HL-60/S4 (cell line): ENCODE measurements at regions not wholly inside any gene's neighbourhood (a gene's known extent, or its start where the extent isn't known, plus 50 kb on each side); places are given as distances from the start of the nearest gene placed in this dataset.

Experiments used
- in situ Hi-C: fragments of 300-500 bp; cut with MboI; formaldehyde crosslinking; loops from 2 replicates; pipeline ENCODE4 v1.14.3; 2022; ENCODE audit warnings: low sequenced_read_pairs

- in situ Hi-C loops = loop anchor here (25.0 kb wide), 1 partner anchor 732 kb away; no protein-coding TSS in a partner anchor
These were observed 100.5 kb downstream of the PALM2AKAP2 start for GRCh38 chr9:109880276-109881169.

- in situ Hi-C loops = loop anchor here (25.0 kb wide), 1 partner anchor 729 kb away; no protein-coding TSS in a partner anchor
These were observed 103.6 kb downstream of the PALM2AKAP2 start for GRCh38 chr9:109883623-109884022.

DNA sequence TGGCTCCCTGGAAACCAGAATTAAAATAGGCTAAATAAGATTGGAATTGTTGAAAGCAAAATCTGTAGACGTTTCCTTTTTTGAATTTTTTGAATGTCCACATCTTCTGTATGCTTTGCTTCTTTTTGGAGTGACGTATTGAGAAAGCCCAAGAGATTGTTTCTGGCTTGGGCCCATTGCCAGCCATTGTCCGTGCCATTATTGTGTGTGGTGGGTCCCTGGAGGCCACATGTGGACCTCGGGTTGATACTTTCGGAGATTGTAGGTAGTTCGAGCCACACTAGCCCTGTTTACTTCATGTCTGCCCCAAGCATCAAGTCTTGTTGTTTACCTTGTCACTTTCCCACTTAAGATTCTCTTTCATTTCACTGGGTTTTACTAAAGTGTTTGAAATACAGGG lies 106.0 kb downstream of the PALM2AKAP2 start:
- in situ Hi-C loops = loop anchor here (25.0 kb wide), 1 partner anchor 726 kb away; no protein-coding TSS in a partner anchor

DNA sequence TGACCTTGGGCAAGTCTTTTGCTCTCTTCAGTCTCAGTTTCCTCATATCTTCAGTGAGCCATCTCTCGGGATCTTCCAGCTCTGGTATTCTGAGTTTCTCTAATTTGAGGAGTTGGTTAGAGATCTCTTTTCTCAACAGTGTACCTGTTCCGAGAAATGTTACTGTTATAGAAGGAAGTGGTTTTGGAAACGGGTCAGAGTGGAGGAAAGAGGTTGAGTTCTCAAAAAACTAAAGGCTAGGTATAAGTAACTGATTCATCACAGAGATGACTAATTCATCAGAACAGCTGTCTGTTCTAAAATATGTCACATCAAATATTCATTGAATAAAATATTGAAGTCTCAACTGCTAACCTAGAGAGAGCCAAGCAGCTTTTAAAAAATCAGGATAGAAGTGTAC lies 106.6 kb downstream of the PALM2AKAP2 start:
- in situ Hi-C loops = loop anchor here (25.0 kb wide), 1 partner anchor 726 kb away; no protein-coding TSS in a partner anchor

- in situ Hi-C loops = loop anchor here (25.0 kb wide), 1 partner anchor 725 kb away; no protein-coding TSS in a partner anchor
These were observed 107.1 kb downstream of the PALM2AKAP2 start for GRCh38 chr9:109887079-109887478.

DNA sequence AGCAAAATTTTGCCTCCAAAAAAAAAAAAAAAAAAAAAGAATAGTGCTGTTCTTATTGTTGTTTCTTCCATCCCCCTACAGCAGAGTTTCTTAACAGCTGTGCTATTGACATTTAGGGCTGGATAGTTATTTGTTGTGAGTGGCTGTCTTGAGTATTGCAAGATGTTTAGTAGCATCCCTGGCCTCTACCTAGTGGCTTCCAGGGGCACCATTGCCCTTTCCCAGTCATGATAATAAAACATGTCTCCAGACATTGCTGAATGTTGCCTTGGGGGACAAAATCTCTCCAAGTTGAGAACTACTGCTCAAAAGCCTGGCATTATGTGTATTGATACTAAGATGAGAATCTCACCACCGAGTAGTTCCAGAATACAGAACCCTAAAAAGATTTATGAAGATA lies 108.7 kb downstream of the PALM2AKAP2 start:
- in situ Hi-C loops = loop anchor here (25.0 kb wide), 1 partner anchor 724 kb away; no protein-coding TSS in a partner anchor

DNA sequence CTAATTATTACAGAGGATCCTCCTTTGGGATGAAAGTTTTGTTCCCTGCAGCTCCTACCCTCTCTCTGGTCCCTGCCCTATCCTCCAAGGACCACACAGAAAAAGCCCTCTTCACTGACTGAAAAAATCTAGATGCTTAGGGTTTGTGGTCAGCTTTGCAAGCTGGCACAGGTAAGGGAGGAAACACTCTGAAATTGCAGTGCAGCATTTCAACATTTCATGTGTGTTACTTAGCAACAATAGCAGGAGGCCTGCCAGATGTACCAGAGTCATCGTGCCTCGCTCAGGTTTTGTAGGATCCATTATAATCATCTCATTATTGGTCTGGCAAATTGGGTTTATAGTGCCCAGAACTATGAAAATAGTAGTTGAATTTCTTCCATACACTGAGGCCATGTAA lies 109.5 kb downstream of the PALM2AKAP2 start:
- in situ Hi-C loops = loop anchor here (25.0 kb wide), 1 partner anchor 723 kb away; no protein-coding TSS in a partner anchor

GRCh38 chr9:109893241-109893640 lies 113.2 kb downstream of the PALM2AKAP2 start:
- in situ Hi-C loops = loop anchor here (25.0 kb wide), 1 partner anchor 719 kb away; no protein-coding TSS in a partner anchor

DNA sequence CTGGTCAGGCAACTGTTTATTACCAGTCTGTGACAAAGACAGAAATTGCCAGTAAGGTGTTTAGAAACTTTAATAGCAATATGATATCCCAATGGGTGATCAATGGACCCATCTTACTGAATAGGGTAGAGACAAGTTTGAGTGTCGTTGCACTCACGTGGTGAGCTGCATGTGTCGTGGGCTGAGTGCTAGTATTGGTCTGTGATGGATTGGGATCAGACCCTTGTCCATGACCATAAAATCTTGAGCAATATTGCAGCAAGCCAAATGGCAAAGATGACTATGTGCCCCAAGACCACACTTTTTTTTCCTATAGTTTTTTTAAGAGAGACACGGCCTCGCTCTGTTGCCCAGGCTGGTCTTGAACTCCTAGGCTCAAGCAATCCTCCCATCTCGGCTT lies 114.5 kb downstream of the PALM2AKAP2 start:
- in situ Hi-C loops = loop anchor here (25.0 kb wide), 1 partner anchor 718 kb away; no protein-coding TSS in a partner anchor

- in situ Hi-C loops = loop anchor here (25.0 kb wide), 1 partner anchor 717 kb away; no protein-coding TSS in a partner anchor
These were observed 115.1 kb downstream of the PALM2AKAP2 start for GRCh38 chr9:109894921-109895758.

- in situ Hi-C loops = loop anchor here (5.0 kb wide), 2 partner anchors 151 to 246 kb away; no protein-coding TSS in a partner anchor
These were observed 121.2 kb downstream of the PALM2AKAP2 start for GRCh38 chr9:109901201-109901600.

DNA sequence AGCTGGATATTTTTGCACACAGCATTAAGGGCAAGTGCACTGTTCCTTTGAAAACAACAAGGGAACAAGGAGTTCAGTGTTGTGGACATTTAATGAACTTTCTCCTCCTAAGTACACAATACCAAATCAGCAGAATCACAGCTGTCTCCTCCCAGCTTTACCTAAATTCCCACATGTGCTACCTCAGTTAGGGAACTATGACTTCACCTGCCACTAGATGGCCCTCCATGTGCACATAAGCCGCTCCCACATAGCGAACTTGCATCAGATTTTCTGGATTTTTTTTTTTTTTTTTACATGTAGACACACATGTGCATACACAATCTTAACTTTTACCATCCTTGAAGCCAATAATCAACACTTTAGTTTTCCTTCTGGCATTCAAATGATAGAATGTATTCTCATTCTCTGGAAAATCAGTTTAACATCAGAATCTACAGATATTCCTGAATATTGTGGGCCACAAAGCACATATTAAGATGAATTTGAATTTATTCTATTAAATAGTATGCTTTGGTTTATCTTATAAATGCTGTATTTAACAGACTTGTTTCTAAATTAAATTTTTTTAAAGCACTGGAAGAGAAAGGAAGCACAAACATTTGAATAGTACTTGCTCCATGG lies 123.6 kb downstream of the PALM2AKAP2 start:
- in situ Hi-C loops = loop anchor here (5.0 kb wide), 2 partner anchors 149 to 244 kb away; no protein-coding TSS in a partner anchor

DNA sequence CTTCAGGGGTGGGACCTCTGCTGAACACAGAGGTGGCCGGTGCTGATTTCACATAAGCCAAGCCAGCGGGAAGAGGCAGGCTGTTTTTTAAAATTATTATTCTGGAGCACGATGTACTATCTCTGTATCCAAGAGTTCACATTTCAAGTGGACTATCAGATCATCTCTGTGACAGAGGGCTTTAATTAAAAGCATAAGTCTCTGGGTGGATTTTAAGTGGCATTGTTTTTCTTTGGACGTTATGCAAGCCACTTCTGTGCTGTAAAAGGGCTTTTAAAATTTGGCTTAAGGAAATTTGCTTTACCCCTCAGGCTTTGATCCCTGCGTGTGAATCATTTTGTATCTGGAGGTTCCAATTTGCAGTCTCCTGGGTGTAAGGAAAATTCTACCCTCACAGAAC lies 124.7 kb downstream of the PALM2AKAP2 start:
- in situ Hi-C loops = loop anchor here (5.0 kb wide), 2 partner anchors 148 to 243 kb away; no protein-coding TSS in a partner anchor

GRCh38 chr9:109905472-109905871 lies 125.5 kb downstream of the PALM2AKAP2 start:
- in situ Hi-C loops = no loop called here

- in situ Hi-C loops = no loop called here
These were observed 126.9 kb downstream of the PALM2AKAP2 start for GRCh38 chr9:109906766-109907382.

GRCh38 chr9:109907400-109907799 lies 127.4 kb downstream of the PALM2AKAP2 start:
- in situ Hi-C loops = no loop called here

- in situ Hi-C loops = no loop called here
These were observed 127.9 kb downstream of the PALM2AKAP2 start for GRCh38 chr9:109907810-109908458.

DNA sequence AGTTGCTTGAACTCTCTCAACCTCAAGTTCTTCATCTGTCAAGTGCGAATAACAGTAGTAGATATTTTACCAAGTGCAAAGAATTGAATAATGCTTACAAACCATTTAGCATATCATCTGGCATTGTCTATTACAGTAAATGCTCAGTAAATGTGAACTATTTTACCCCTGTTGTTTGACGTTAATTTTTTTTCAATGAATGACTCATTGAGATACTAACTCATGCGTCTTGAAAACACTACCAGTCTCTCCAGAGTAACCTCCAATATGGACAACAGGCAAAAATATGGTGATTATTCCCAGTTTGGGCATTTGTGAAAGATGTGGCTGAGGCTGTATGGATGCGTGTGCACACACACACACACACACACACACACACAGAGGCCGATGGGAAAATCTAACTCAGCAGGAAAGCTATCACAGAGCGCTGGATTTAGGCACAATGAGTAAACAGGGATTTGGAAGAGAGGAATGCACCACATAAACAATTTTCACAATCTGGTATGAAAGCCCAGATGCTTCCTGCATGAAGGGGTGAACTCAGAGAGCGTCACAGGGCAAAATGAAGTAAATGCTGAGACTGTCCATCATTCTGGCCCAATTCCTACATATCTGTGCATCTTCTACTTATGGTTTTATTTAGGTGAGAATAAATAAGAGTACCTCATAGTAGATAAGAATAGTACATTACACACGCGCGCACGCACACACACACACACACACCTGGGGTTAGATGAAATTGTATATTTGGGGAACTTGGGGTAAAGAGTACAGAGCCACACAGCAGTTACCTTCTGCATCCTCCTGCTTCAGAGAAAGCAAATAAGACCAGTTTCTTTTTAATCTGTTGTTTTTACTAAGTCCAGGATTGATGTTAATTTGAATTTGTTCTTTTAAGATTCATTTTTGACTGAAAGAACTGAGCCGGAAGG lies 128.7 kb downstream of the PALM2AKAP2 start:
- in situ Hi-C loops = no loop called here
